G401.6 (cell line): ENCODE measurements at regions not wholly inside any gene's neighbourhood (a gene's known extent, or its start where the extent isn't known, plus 50 kb on each side); places are given as distances from the start of the nearest gene placed in this dataset.

Experiments
- FAIRE-seq: peaks from 2 replicates; lab custom pipeline; 2012; peaks lifted over from hg19 to GRCh38; lab: Jason Lieb, UNC

DNA sequence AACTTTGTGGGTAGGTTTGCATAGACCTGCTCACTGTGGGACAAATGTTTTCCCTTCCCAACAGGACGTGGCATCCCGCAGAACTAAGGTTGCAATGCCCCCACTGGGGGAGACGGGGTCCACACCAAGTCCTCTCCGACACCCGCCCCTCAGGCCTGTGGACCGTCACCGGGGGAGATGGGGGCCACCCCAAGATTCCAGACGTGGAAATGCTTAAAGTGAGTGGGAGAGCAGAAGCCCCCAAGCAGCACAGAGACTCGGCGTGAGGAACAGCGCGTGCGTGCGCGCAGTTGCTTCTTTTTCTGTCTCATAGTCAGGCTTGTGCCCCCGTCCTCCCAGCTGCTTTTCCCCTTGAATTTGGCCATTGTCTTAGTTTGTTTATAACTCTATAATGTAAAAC lies 826.3 kb upstream of the SALL3 start:
- no peak for FAIRE-seq

DNA sequence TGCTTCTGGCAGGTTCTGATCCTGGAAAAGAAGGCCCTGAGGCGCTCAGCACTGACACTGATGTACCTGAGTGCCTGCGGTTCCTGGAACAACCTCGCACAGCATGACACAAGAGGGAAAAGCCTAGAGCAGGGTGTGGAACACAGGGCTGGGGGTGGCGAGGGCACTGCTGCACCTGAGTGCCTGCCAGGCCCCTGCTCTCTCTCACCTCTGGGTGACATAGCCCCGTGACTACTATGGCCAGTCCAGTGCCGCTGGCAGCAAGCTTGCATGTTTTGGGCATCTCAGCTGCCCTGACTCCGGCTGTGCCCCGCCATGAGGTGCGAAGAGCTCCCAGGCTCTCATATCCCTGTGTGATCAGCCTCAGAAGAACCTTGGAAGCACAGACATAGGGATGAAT lies 825.2 kb upstream of the SALL3 start:
- FAIRE-seq: no peak

DNA sequence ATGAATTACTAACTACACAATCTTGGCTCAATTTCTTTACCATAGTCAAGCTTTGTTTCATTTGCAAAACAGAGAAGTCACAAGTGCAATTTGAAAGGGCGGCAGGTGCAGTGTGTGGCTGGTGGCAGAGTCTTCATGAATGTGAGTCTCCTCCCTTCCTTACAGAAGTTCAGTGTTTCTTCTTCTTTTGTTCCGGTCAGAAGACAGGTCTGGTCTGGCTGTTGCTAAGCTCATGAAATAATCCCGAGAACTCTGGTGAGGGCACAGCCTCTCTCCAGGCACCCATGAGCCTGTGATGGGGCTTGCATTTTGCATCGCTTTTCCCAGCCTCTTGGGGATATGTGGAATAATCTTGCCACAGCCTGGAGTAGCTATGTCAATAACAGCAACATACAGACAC lies 824.8 kb upstream of the SALL3 start:
- FAIRE-seq: no peak

DNA sequence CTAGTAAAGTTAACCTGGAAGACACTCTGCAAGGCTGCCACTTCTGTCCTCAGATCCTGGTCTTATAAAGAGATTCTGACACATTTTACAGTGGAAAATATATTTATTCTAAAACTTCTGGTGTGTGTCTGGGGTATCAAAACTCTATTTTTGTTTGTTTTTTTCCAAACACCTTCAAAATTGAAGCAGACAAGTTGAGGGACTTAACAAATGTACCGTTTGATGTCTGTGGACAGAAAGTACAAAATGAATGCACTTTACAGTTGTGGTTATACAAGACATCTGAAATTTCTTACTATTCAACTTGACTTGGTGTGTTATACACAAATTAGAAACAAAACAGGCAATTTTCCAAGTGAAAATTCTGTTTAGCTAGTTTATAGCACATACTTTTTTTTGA lies 823.2 kb upstream of the SALL3 start:
- no peak for FAIRE-seq

GRCh38 chr18:78158943-78159342 lies 820.7 kb upstream of the SALL3 start:
- FAIRE-seq: no peak

DNA sequence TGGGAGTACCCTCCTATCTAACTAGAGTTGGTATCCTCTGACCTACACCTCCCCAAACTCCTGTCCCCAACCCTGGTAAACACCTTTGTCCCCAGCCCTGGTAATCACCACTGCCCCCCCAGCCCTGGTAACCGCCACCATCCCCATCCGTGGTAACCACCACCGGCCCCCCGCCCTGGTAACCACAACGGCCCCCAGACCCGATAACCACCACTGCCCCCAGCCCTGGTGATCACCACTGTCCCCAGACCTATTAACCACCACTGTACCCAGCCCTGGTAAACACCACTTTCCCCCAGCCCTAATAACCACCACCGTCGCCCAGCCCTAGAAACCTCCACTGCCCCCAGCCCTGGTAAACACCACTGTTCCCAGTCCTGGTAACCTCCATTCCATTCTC lies 820.2 kb upstream of the SALL3 start:
- FAIRE-seq: no peak

- FAIRE-seq: no peak
These were observed 818.5 kb upstream of the SALL3 start for GRCh38 chr18:78160961-78161656.

DNA sequence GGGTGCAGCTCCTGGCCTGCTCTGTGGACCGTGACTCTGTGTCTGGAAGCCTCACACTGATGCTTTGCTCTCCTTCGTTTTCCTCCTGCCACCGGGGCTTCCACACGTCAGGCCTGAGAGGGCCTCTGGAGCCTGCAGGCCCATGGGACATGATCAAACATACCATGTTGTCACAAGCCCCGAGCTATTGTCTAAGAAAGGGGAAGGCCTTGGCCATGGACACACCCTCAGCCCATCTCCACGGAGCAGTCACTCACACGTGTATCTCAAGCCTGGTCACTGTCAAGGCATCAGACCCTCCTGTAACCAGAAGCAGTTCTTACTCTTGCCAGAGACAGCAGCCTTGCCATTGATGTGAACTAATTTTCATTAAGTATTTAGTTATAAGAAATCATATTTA lies 814.1 kb upstream of the SALL3 start:
- no peak for FAIRE-seq

DNA sequence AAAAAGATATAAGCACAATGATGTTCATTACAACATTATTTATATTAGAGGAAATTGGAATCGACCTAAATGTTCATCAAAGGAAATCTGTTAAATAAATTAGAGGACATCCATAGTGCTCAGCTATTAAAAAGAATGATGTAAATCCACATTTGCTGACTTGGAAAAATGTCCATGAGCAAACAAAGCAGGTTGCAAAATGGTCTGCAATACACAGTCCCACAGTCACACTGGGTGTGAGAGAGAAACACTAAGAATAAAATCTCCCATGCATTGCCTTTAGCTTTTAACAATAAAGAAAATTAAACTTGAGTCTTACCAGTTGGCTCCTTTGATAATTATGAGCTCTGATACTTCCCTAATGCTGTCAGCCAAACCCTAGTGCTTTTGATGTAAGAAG lies 811.1 kb upstream of the SALL3 start:
- no peak for FAIRE-seq

DNA sequence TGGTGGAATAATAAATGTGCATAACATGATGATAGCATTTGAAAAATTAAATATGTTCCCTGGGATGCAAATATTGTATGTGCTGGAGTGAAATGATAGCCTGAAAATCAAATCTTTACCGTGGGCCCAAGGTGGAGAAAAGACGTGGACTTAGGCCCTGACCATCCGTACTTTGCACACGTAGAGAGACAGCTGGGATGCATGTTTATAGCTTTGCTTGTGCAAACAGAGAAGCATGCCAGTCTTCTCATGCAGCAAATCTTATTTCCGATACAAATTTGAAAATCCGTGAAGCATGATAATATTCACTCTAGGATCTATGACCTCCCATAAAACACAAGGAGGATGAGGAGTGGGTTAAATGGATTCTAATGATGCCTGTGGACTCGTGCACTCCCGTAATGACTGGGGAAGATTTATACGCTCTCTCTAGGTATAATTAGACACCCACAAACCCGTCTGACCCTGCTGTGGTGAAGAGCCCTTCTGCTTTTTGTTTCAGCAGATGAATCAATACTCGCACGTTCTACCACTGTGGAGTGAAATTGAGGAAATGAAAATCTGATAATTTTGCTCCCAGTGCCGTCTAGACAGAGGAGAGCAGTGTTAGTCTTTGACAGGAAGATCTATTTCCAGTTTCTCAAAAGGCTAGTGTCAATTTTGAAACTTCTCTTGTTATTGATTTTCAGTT lies 810.3 kb upstream of the SALL3 start:
- FAIRE-seq: no peak

- no peak for FAIRE-seq
These were observed 807.7 kb upstream of the SALL3 start for GRCh38 chr18:78171954-78172353.

DNA sequence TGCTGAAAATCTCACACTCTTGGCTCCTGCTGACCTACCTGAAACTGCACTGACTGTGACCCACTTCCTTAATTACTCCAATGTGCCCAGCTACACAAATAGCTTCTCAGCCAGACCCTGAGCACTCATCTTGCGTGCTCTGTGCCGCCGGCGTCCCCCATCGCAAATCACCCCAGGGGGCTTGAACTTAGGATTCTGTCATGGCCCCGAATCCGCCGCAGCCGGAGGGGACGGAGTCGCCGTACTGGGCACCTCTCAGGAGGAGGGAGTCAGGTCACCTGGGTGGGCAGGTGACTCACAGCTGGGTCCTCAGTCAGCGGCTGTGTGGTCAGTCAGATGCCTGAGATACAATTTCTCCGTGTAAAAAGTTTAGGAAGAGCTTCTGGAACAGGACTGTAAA lies 804.9 kb upstream of the SALL3 start:
- no peak for FAIRE-seq

DNA sequence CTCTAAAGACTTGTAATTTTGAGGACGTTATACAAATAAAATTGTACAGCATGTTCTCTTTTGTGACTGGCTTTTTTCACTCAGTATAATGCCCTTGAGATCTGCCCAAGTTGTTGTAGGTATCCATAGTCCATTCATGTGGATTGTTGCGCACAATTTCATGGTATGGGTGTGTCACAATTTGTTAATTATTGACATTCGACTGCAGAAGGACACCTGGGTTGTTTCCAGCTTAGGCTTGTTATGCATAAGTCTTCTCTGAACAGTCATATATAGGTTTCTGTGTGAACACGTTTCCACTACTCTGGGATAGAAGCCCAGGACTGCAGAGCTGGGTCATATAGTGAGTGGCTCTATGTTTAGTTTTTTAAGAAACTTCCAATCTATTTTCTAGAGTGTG lies 800.8 kb upstream of the SALL3 start:
- no peak for FAIRE-seq

- no peak for FAIRE-seq
These were observed 798.9 kb upstream of the SALL3 start for GRCh38 chr18:78180741-78181140.

GRCh38 chr18:78183815-78184214 lies 795.8 kb upstream of the SALL3 start:
- no peak for FAIRE-seq

DNA sequence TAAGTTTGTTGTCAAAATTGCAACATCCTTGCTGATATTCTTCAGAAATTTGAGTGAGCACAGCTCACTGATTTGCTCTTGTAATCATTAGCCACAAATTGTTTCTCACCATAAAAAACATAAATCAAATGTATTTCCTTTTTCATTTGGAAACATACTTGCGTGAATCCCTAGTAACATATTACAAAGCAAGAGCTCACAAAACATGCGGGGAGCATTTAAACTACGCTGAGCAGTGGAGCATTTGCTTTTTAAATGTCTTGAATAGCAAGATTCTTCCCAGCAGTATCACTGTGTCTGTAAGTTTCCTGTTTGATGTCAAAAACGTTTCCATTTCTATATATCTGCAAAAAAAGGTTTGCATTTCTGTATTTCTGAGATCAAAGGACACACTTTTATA lies 788.3 kb upstream of the SALL3 start:
- FAIRE-seq: no peak

- no peak for FAIRE-seq
These were observed 787.6 kb upstream of the SALL3 start for GRCh38 chr18:78192054-78192453.

DNA sequence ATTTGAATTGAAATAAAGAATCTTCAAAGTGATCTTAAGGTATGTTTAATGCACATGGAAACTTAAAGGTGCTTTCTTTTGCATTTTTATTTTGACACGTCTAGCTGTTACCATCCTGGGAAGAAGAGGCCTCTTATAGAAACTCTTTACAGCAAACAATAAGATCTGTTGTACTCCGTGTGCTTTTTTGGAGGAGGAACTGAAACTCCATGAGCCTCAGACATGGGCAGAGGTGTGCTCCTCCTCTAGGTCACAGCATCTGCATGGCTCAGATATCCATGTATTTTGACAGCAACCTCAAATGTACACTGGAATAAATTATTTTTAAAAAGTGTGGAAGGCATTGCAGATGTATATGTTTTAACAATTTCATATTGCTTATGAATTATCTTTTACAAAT lies 783.3 kb upstream of the SALL3 start:
- FAIRE-seq: no peak

DNA sequence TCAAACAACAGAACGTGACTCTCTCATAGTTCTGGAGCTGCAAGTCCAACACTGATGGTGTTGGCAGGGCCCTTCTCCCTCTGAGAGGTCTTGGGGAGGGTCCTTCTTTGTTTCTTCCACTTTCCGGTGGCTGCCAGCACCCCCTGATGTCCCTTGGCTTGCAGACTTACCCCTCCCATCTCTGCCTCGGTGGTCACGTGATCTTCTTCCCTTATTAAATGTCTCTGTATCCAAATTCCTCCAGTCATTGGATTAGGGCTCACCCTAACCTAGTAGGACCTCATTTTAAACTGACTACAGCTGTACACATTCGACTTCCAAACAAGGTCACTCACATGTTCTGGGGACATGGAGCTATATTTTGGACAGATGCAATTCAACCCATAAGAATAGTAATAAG lies 780.6 kb upstream of the SALL3 start:
- no peak for FAIRE-seq

GRCh38 chr18:78199611-78200010 lies 780.0 kb upstream of the SALL3 start:
- no peak for FAIRE-seq

- no peak for FAIRE-seq
These were observed 771.7 kb upstream of the SALL3 start for GRCh38 chr18:78207942-78208341.

- FAIRE-seq: no peak
These were observed 771.2 kb upstream of the SALL3 start for GRCh38 chr18:78208461-78208860.

DNA sequence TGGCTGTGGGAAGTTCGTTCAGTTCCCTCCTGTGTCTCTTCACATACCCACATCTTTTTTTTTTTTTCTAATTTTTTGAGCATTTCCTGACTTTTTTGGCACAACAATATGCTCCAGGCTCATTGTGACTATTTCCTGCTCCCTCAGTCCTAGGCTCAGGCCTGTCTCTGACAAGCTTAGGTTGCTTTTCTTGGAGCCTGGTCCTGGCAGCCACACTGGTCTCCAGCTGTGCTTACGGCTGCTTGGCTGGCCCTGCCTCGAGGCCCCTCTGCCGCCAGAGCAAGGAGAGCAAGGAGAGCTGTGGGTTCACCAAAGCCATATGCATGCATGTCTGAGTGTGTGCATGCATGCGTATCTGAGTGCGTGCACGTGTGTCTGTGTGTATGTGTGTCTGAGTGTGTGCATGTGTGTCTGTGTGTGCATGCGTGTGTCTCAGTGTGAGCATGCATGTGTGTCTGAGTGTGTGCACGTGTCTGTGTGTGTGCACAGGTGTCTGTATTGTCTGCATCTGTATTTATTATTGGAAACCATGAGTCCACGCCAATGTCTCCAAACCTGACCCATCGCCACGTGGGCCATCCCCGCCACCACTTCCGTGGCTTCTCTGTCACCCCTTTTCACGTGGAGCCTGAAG lies 766.1 kb upstream of the SALL3 start:
- no peak for FAIRE-seq

DNA sequence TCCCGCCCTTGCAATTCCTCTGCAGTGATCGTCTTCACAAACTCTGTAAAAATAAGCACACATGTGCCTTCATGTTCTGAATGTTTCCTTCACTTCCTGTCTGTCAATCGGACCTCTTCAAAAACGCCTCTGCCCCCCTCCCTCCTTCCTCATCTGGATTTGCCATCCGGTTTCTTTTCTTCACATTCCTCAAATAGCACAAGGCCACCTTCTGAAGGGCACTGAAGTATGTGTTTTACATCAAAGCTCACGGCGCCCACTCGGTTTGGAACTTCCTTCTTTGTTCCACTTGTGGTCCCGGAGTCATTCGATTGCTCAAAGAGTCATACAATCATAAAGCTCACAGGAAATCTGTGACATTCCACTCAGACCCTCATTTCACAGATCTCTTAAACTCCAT lies 758.1 kb upstream of the SALL3 start:
- no peak for FAIRE-seq
